H1 (cell line): ENCODE measurements at regions not wholly inside any gene's neighbourhood (a gene's known extent, or its start where the extent isn't known, plus 50 kb on each side); places are given as distances from the start of the nearest gene placed in this dataset.

Source experiments
- CTCF ChIA-PET: fragments of 300-600 bp; sonication (Branson Sonifier 250); formaldehyde crosslinking; loops from one replicate; lab custom pipeline; 2021; ENCODE audit not compliant: partially characterized antibody; lab: Charles Lee
- POLR2A ChIA-PET: fragments of 300-600 bp; sonication (Branson Sonifier 250); formaldehyde crosslinking; loops from one replicate; lab custom pipeline; 2021; ENCODE audit warnings: inconsistent platforms; ENCODE audit not compliant: partially characterized antibody; lab: Charles Lee
- DNase-seq, 2 experiments: peaks; one replicate each; pipeline versions ENCODE4 v3.0.0 to v3.0.0-alpha.2; 2010 to 2022; ENCODE audit warnings: low spot score in 2 of 2, low read depth in 1 of 2, mixed read lengths in 1 of 2
- FAIRE-seq: peaks from 2 replicates; lab custom pipeline; 2011; peaks lifted over from hg19 to GRCh38; lab: Jason Lieb, UNC
- H2AFZ ChIP-seq: 2 replicates; pipeline ENCODE4 v1.8.1; 2012; ENCODE audit warnings: low read length, inconsistent platforms
- H2AK5ac ChIP-seq: 2 replicates; pipeline ENCODE4 v1.6.1; 2013; ENCODE audit warnings: low read depth, low read length
- H2BK120ac ChIP-seq: replicated peaks from 2 replicates; pipeline ENCODE3; 2013; ENCODE audit warnings: low read depth, low read length, inconsistent platforms
- H2BK12ac ChIP-seq: 2 replicates; pipeline ENCODE4 v1.6.1; 2013; ENCODE audit warnings: low read depth, low read length
- H2BK15ac ChIP-seq: 2 replicates; pipeline ENCODE4 v1.6.1; 2013; ENCODE audit warnings: low read length
- H2BK20ac ChIP-seq: 2 replicates; pipeline ENCODE4 v1.6.1; 2013; ENCODE audit warnings: low read length
- H2BK5ac ChIP-seq: 2 replicates; pipeline ENCODE4 v1.6.1; 2013; ENCODE audit warnings: low read depth, low read length
- H3K14ac ChIP-seq: 2 replicates; pipeline ENCODE4 v1.6.1; 2013; ENCODE audit warnings: inconsistent platforms; ENCODE audit not compliant: insufficient read length
- H3K18ac ChIP-seq: 2 replicates; pipeline ENCODE4 v1.6.1; 2013; ENCODE audit warnings: low read length; ENCODE audit errors: extremely low read depth
- H3K23ac ChIP-seq: 2 replicates; pipeline ENCODE4 v1.6.1; 2013; ENCODE audit warnings: inconsistent platforms; ENCODE audit not compliant: insufficient read length
- H3K23me2 ChIP-seq: 2 replicates; pipeline ENCODE4 v1.6.1; 2013; ENCODE audit warnings: low read depth, low read length
- H3K27ac ChIP-seq: 2 replicates; pipeline ENCODE4 v1.6.1; 2011; ENCODE audit warnings: low read depth, low read length, inconsistent platforms
- H3K27me3 ChIP-seq, 4 experiments: replicated peaks in 1 of 4; 1 replicate in 1 of 4; 2 replicates in 3 of 4; pipeline versions ENCODE4 v1.6.1 to v1.8.1; 2011 to 2013; ENCODE audit warnings: low read length in 3 of 4, mild to moderate bottlenecking in 3 of 4, inconsistent platforms in 2 of 4, mixed read lengths in 2 of 4, moderate library complexity in 1 of 4; ENCODE audit not compliant: control insufficient read depth in 3 of 4, insufficient read depth in 3 of 4; ENCODE audit errors: extremely low read depth in 1 of 4
- H3K36me3 ChIP-seq, 4 experiments: 2 replicates each; pipeline versions ENCODE4 v1.6.1 to v1.8.1; 2011 to 2013; ENCODE audit warnings: mild to moderate bottlenecking in 4 of 4, low read length in 3 of 4, moderate library complexity in 2 of 4, control low read depth in 1 of 4, inconsistent platforms in 1 of 4; ENCODE audit not compliant: insufficient read depth in 4 of 4, control insufficient read depth in 2 of 4
- H3K4ac ChIP-seq: replicated peaks from 2 replicates; pipeline ENCODE3; 2013; ENCODE audit warnings: low read length, low read depth, mixed read lengths, inconsistent platforms; ENCODE audit not compliant: insufficient read length
- H3K4me1 ChIP-seq, 4 experiments: replicated peaks in 1 of 4; 1 replicate in 1 of 4; 2 replicates in 3 of 4; pipeline versions ENCODE4 v1.6.1 to v1.8.1; 2011 to 2013; ENCODE audit warnings: low read length in 3 of 4, inconsistent platforms in 2 of 4, mixed read lengths in 1 of 4; ENCODE audit not compliant: insufficient read depth in 4 of 4, control insufficient read depth in 3 of 4
- H3K4me2 ChIP-seq, 2 experiments: 2 replicates each; pipeline versions ENCODE4 v1.6.1 to v1.8.1; 2011 to 2013; ENCODE audit warnings: low read depth in 2 of 2, low read length in 2 of 2, control low read depth in 1 of 2, inconsistent platforms in 1 of 2, mild to moderate bottlenecking in 1 of 2; ENCODE audit not compliant: insufficient read depth in 1 of 2
- H3K4me3 ChIP-seq, 4 experiments: fragments of 200-600, 300-600 bp in 1 of 4; sonication (generic), shearing (Covaris generic), sonication (Bioruptor Twin) in 1 of 4; 2 replicates each; pipeline versions ENCODE4 v1.5.1 to v1.8.1; 2011 to 2016; ENCODE audit warnings: low read length in 4 of 4, low read depth in 3 of 4, control low read depth in 2 of 4, inconsistent platforms in 2 of 4, mild to moderate bottlenecking in 2 of 4, mixed read lengths in 1 of 4, moderate library complexity in 1 of 4; ENCODE audit not compliant: insufficient read depth in 2 of 4; ENCODE audit errors: extremely low read depth in 1 of 4
- H3K56ac ChIP-seq: replicated peaks from 2 replicates; pipeline ENCODE3; 2013; ENCODE audit warnings: low read depth, mild to moderate bottlenecking, mixed read lengths, low read length, inconsistent platforms; ENCODE audit not compliant: insufficient read length
- H3K79me1 ChIP-seq: 2 replicates; pipeline ENCODE4 v1.6.1; 2013; ENCODE audit warnings: low read depth, low read length, control low read depth
- H3K79me2 ChIP-seq, 2 experiments: 2 replicates each; pipeline versions ENCODE4 v1.6.1 to v1.8.1; 2012 to 2013; ENCODE audit warnings: low read length in 2 of 2, mild to moderate bottlenecking in 2 of 2, inconsistent platforms in 1 of 2; ENCODE audit not compliant: insufficient read depth in 2 of 2, control insufficient read depth in 1 of 2
- H3K9ac ChIP-seq, 4 experiments: replicated peaks in 1 of 4; 1 replicate in 1 of 4; 2 replicates in 3 of 4; pipeline versions ENCODE4 v1.6.1 to v1.8.1; 2011 to 2013; ENCODE audit warnings: low read depth in 3 of 4, low read length in 3 of 4, control low read depth in 2 of 4, mild to moderate bottlenecking in 2 of 4, moderate library complexity in 2 of 4, inconsistent platforms in 1 of 4; ENCODE audit errors: extremely low read depth in 1 of 4
- H3K9me3 ChIP-seq, 2 experiments: 2 replicates each; pipeline versions ENCODE4 v1.6.1 to v1.8.1; 2012 to 2013; ENCODE audit warnings: mild to moderate bottlenecking in 2 of 2, moderate library complexity in 2 of 2, control low read depth in 1 of 2, inconsistent platforms in 1 of 2, low read depth in 1 of 2, low read length in 1 of 2, mixed read lengths in 1 of 2; ENCODE audit not compliant: insufficient read depth in 2 of 2
- H4K20me1 ChIP-seq, 2 experiments: replicated peaks in 1 of 2; 2 replicates each; pipeline versions ENCODE3 to v1.8.1; 2011 to 2013; ENCODE audit warnings: inconsistent platforms in 2 of 2, low read length in 2 of 2, mild to moderate bottlenecking in 1 of 2; ENCODE audit not compliant: insufficient read depth in 2 of 2, control insufficient read depth in 1 of 2
- H4K5ac ChIP-seq: 2 replicates; pipeline ENCODE4 v1.6.1; 2013; ENCODE audit warnings: low read length, low read depth, mixed read lengths, inconsistent platforms; ENCODE audit not compliant: insufficient read length
- H4K8ac ChIP-seq: 2 replicates; pipeline ENCODE4 v1.8.0; 2013; ENCODE audit warnings: mild to moderate bottlenecking, moderate library complexity, low read length, inconsistent platforms; ENCODE audit not compliant: insufficient read depth; ENCODE audit errors: extremely low read depth
- H4K91ac ChIP-seq: replicated peaks from 2 replicates; pipeline ENCODE3; 2013; ENCODE audit warnings: low read length, mixed read lengths, inconsistent platforms; ENCODE audit not compliant: insufficient read length
- CBX5 ChIP-seq: fragments of 300-800, 300-1000 bp; sonication (generic); IDR thresholded peaks from 2 replicates; pipeline ENCODE4 v1.7.1; 2016; ENCODE audit warnings: antibody characterized with exemption, low read length, low read depth
- CTBP2 ChIP-seq: IDR thresholded peaks from 2 replicates; pipeline ENCODE4 v1.7.0; 2011; ENCODE audit warnings: borderline replicate concordance, mild to moderate bottlenecking, moderate library complexity, mixed read lengths, low read length; ENCODE audit not compliant: insufficient read depth, insufficient read length
- EZH2 ChIP-seq: fragments of 200-600 bp; sonication (generic); IDR thresholded peaks from 2 replicates; pipeline ENCODE4 v1.7.1; 2012; ENCODE audit warnings: low read depth, mild to moderate bottlenecking, moderate library complexity, low read length, inconsistent platforms; ENCODE audit not compliant: severe bottlenecking
- GTF2F1 ChIP-seq: IDR thresholded peaks from 2 replicates; pipeline ENCODE4 v1.6.1; 2012; ENCODE audit warnings: low read depth, low read length, improper control_type of control experiment, borderline replicate concordance
- KDM5A ChIP-seq: fragments of 200-600 bp; IDR thresholded peaks from 2 replicates; pipeline ENCODE4 v1.7.1; 2012; ENCODE audit warnings: mild to moderate bottlenecking, low read length, inconsistent platforms, mixed read lengths
- PHF8 ChIP-seq: fragments of 200-600 bp; sonication (generic); conservative IDR thresholded peaks from 2 replicates; pipeline ENCODE4 v1.7.1; 2012; ENCODE audit warnings: low read depth, mild to moderate bottlenecking, inconsistent platforms, low read length, moderate library complexity
- POLR2AphosphoS5 ChIP-seq: IDR thresholded peaks from 2 replicates; pipeline ENCODE4 v1.6.1; 2011; ENCODE audit warnings: low read depth, low read length
- SP4 ChIP-seq: IDR thresholded peaks from 2 replicates; pipeline ENCODE4 v1.6.1; 2012; ENCODE audit warnings: low read length, inconsistent platforms
- TBP ChIP-seq: IDR thresholded peaks from 2 replicates; pipeline ENCODE4 v1.6.1; 2011; ENCODE audit warnings: low read depth, low read length, improper control_type of control experiment
- YY1 ChIP-seq: IDR thresholded peaks from 2 replicates; pipeline ENCODE4 v1.6.1; 2011; ENCODE audit warnings: low read depth, mild to moderate bottlenecking, low read length
- WGBS, 2 experiments: shearing (Covaris generic) in 1 of 2; methylation state at CpG; one replicate each; pipeline versions ENCODE4 v1.1.6 to v1.1.7; 2013 to 2015; ENCODE audit warnings: low lambda C conversion rate in 2 of 2, mixed read lengths in 2 of 2, inconsistent platforms in 1 of 2, low coverage in 1 of 2, missing lambda C conversion rate in 1 of 2; ENCODE audit not compliant: insufficient replicate concordance in 2 of 2, insufficient coverage in 1 of 2, insufficient read length in 1 of 2; ENCODE audit errors: extremely low coverage in 1 of 2, missing lambda C conversion rate in 1 of 2; 5-methylcytosine and 5-hydroxymethylcytosine counted together

DNA sequence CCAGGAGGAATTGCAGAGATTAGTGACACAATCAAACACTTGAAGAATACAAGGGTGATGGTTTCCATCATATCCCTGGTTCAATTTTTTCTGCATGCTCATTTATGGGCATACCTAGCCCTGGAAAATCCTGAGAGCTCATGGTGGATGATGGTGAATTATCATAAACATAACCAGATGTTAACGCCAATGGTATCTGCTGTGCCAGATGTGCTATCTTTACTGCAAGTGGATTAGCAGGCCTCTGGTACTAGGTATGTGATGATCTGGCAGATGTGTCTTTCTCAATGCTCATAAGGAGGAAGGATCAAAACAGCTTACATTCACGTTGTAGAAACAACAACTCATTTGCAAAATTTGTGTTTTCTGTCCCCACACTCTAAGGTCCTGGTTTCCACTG, 150.5 kb downstream of the FZD1 start:
- no peak overlapping the region for H3K4ac ChIP-seq
- H2BK15ac ChIP-seq = no peak overlapping the region
- POLR2A ChIA-PET = no interaction called here
- H4K5ac ChIP-seq = no peak overlapping the region
- no peaks in the 10 kb centered on the region for H3K36me3 ChIP-seq
- peaks cover 0 to 1% (median 0%) of the 10 kb centered on the region in 4 experiments; a peak in 1 of 7 replicates for H3K27me3 ChIP-seq
- H3K9ac ChIP-seq = no peak overlapping the region
- H3K23me2 ChIP-seq = no peaks in the 10 kb centered on the region
- H2BK12ac ChIP-seq = no peak overlapping the region
- H3K14ac ChIP-seq = no peak overlapping the region
- no peak overlapping the region for H3K56ac ChIP-seq
- H3K27ac ChIP-seq = no peak overlapping the region
- H4K91ac ChIP-seq = no peak overlapping the region
- no peak overlapping the region for H2BK20ac ChIP-seq
- DNase-seq = no peak
- no peaks in the 10 kb centered on the region for H3K79me2 ChIP-seq
- H2AFZ ChIP-seq = no peak overlapping the region
- no peak overlapping the region for H2BK5ac ChIP-seq
- CTCF ChIA-PET = interaction anchor here (1.7 kb wide), 1 partner anchor 43 kb away, joined by 4 read pairs; no protein-coding TSS in a partner anchor
- no peaks in the 10 kb centered on the region for H4K20me1 ChIP-seq
- H2AK5ac ChIP-seq = no peak overlapping the region
- H4K8ac ChIP-seq = no peak overlapping the region
- H3K4me1 ChIP-seq = no peaks in the 10 kb centered on the region
- no peaks in the 10 kb centered on the region for H3K9me3 ChIP-seq
- H3K23ac ChIP-seq = no peak overlapping the region
- 84% methylated on average over 2 of the region's 2 CpGs; no CpG with 5 or more reads in 1 of the 2 experiments for WGBS, 2 experiments
- no peak overlapping the region for H2BK120ac ChIP-seq
- no peak overlapping the region for H3K4me2 ChIP-seq
- no peak overlapping the region for H3K18ac ChIP-seq
- TF ChIP-seq YY1 (no peak), POLR2AphosphoS5 (no peak), KDM5A (no peak), PHF8 (no peak), GTF2F1 (no peak), TBP (no peak), EZH2 (no peak), SP4 (no peak), CBX5 (no peak), CTBP2 (no peak)
- FAIRE-seq = no peak
- H3K79me1 ChIP-seq = no peaks in the 10 kb centered on the region
- H3K4me3 ChIP-seq = no peak overlapping the region
